Activated naive CD8-positive, alpha-beta T cell treated with anti-CD3 and anti-CD28 coated beads, Interleukin-2, amount 50 U/mL, for 16 hours (primary cell): ENCODE measurements at regions not wholly inside any gene's neighbourhood (a gene's known extent, or its start where the extent isn't known, plus 50 kb on each side); places are given as distances from the start of the nearest gene placed in this dataset.
"Not testable (repeated sequence)": the region's sequence is repeated elsewhere in the genome, so short reads cannot be mapped to it uniquely, and the experiment has no call there.

Source experiments
- DNase-seq: peaks from one replicate; pipeline ENCODE4 v3.0.0-alpha.2; 2020; ENCODE audit warnings: low read depth, low spot score

DNA sequence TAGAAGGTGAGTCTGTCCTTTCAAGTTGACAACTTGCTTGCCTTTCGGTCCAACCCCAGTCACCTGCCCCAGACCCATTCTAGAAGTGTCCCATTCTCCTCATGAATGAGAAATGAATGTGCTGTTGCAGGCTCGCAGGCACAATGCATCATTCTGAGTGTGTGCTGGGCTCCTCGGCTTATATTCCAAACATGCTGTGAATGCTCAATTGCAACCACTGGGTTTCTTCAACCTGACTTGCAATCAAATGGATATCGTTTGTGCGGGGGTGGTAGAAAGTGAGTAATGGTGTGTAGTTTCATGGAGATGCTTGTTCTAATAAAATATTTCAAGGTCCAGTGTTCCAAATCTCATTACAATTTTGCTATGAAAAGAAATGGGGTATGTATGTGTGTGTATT, 256.6 kb upstream of the IL12B start:
- no peak for DNase-seq

DNA sequence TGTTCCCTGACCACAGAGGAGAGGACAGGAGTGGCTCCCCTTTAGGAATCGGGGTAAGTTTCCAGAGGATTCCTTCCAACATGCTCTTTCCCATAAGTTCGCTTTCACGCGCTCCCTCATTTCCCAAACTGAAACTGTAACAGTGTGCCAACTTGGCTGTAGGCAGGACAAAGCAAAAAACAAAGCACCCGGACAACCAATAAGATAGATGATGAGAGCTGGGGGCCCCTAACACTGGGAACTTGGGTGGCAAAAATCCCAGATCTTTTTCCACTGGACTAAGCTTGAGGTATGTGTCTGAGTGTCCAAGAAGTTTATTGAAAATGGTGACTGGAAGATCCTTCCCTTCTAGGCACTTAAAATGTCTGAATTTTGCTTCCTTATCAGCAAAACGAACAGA, 258.7 kb upstream of the IL12B start:
- no peak for DNase-seq

DNA sequence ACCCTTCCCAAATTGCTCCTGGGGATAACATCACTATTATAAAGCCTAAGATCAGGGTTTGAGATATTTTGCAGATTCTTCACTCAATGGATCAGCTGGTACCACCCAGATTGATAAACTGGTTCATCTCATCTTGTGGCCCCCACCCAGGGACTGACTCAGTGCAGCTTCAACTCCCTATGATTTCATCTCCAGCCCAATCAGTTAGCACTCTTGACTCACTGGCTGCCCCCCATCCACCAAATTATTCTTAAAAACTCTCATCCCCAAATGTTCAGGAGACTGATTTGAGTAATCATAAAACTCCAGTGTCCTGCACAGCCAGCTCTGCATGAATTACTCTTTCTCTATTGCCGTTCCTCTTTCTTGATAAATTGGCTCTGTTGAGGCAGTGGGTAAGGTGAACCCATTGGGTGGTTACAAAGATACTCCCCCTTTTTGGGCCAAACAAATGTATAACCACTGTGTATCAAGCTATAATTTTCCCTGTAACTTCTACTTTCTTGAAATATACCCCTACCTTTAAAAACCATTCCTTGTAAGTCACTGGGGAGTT, 263.3 kb upstream of the IL12B start:
- DNase-seq: no peak

DNA sequence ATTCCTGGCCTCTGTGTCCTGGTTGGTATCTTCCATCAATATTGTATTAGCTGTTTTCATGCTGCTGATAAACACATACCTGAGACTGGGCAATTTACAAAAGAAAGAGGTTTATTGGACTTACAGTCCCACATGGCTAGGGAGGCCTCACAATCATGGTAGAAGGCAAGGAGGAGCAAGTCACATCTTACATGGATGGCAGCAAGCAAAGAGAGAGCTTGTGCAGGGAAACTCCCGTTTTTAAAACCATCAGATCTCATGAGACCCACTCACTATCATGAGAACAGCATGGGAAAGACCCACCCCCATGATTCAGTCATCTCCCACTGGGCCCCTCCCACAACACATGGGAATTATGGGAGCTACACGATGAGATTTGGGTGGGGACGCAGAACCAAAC, 265.3 kb upstream of the IL12B start:
- DNase-seq: not testable (repeated sequence)

DNA sequence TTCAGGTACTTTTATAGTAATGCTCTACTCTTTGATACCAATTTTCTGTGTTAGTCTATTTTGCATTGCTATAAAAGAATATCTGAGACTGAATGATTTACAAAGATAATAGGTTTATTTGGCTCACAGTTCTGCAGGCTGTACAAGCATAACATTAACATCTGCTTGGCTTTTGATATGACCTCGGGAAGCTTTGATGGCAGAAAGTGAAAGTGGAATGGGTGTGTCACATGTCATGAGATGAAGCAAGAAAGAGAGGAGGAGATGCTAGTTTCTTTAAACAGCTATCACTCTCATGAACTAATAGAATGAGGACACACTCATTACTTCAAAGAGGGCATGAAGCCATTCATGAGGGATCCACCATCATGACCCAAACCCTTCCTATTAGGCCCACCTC, 270.9 kb upstream of the IL12B start:
- DNase-seq: no peak

DNA sequence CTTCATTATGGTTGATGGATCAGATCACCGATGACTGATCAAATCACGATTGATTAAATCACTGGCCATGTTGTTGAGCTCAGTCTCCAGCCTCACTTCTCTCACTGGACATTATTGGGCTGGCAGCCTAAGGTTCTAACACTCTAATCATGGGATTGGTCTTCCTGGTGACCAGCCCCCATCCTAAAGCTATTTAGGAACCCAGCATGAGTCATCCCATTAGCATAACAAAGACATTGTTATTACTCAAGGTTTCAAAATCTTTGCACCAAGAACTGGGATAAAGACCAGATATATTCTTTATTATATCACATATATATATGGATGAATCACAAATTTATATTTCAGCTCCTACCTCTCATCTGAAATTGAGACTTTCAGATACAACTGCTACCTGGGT, 272.1 kb upstream of the IL12B start:
- DNase-seq: no peak

DNA sequence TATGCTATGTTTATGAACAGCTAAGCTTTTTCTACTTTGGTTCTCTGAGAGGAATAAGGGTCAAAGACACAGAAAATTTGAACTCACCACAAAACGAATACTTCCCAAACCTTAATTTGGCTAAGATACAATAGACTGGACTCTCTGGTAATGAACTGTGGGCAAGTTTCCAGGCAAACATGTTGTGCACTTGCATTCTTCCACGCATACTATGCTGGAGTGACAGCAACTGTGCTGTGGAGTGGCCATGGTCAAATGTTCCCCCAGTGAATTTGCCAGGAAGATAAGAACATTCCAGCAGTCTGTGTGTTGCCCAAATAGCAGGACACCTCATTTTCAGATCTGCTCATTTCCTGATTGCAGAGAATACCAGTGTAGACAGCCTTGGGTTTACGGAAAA, 275.3 kb upstream of the IL12B start:
- DNase-seq: no peak

DNA sequence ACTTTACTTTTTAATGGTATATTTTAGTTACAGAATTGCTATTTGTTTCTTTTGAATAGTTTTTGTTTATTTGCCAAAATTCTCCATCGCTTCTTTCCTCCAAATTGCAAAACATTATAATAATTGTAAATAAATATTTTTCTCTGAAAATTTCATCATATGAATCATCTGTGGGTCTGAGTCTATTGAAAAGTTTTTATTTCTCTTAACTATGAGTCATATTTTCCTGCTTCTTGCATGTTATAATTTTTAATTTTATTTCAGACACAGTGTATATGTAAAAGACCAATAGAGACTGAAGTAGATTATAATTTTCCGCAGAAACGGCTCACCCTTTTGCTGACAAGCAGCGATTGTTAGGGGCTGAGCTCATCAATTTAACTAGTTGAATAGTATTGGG, 279.1 kb upstream of the IL12B start:
- DNase-seq: no peak

DNA sequence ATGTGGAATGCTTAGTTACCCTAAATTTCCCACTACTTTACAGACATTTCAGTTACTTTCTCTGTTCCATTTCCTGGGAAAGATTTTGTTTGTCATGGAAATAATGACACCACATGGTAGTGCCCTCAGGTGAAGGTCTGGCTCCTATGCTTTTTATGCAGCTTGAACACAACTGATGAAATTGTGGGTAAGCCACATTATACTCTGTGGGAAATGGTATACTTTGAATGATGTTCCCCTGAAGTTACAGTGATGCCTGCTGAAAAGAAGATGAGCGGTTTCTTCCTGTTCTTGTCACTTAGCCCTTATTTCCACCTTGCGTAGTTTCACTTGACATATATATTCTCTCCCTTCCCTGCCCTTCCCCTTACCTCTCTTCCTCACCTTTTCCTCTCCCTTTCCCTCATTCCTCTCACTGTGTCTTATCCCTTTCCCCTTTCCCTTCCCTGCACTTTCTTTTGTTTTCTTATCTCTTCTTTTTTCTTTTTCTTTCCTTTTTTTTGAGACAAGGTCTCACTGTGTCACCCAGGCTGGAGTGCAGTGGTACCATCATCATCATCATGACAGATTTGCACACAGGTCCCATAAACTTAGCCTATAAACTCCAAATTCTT, 280.8 kb upstream of the IL12B start:
- no peak for DNase-seq

DNA sequence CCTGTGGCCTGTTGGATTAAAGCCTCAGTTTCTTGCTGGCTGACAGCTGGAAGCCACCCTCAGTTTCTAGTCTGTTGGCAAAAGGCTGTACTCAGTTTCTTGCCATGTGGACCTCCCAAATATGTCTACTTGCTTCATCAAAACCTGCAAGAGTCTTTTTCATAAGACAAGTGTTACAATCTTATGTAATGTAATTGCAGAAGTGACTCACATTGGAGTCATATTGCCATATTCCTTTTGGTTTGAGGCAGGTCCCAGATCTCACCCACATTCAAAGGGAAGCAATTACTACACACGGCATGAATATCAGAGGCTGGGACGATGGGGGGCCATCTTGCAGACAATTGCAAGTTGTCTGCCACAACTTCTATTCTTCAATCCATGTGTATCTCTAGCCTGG, 286.7 kb upstream of the IL12B start:
- no peak for DNase-seq

DNA sequence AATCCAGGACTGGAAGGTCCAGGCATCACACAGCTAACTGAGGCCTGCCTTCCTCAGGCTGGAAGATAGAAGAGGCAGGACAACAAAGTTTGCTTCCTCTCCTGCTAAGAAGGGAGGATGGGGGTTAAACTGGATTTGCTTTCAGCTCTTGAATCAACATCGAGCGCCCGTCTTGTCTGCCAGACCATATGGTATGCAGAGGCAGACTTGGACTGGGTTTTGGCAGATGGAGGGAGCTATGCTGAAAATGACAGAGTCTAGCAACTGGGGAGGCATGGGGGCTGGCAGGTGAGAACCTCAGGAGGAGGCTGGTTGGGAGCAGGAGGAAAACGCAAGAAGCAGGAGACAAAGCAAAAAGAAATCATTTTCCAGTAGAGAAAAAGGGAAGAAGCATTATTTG, 289.5 kb upstream of the IL12B start:
- DNase-seq: no peak

DNA sequence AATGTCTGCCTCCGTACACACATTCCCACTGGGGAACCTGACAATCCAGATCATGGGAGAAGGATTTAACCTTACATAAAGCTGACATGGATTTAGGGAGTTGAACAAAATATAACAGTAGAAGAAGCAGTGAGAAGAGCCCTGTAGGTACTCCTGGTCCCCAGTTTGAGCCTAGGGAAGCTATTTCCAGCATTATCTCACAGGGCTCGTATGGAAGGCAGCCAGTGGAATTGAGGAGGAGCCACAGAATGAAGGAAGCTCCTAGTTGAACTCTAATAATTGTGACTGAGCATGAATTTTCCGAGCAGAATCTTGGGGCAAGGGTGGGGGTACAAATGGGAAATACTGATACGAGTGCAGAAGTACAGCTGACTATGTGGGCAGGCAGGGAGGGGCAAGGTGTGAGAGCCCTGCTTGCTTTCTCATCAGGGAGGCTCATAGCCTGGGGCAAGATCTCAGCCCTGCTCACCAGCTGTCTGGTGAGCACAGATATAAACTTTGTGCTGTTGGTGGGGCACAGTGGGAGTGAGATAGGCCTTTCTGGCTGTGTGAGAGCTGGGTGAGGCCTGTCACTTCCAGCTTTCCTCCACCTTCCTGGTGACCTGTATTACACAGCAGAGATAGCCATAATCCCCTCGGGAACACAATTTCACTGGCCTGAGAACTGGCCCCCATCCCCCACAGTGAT, 290.7 kb upstream of the IL12B start:
- DNase-seq: no peak

DNA sequence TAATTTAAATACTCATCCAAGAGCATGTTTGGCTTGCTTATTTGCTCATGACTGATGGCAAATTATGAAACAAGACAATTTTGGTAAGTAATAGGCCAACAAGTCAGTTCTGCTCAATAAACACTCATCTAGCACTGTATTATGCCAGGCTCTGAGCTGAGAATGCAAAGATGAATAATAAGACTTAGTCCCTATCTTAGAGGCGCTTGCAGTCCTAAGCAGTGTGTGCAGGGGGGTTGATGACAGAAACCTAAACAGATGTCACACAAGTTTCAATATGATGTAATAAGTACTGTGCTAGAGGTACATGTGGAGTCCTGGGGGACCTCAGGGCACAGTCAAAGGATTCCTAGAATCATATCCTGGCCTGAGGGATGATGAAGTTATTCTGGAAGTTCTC, 287.6 kb upstream of the ADRA1B start:
- no peak for DNase-seq

DNA sequence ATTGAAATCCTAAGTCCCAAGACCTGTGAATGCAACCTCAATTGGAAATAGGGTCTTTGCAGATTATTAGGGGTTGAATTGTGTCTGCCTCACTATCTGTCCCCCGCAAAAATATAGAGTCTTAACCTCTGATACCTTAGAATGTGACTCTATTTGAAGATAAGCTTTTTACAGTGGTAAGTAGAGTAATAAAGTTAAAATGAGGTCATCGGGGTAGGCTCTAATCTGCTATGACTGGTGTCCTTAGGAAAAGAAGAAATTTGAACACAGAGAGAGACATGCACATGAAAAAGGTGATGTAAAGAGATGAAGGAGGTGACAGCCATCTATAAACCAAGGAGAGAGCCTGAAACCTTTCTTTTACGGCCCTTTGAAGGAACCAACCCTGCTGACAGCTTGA, 287.1 kb upstream of the ADRA1B start:
- no peak for DNase-seq

DNA sequence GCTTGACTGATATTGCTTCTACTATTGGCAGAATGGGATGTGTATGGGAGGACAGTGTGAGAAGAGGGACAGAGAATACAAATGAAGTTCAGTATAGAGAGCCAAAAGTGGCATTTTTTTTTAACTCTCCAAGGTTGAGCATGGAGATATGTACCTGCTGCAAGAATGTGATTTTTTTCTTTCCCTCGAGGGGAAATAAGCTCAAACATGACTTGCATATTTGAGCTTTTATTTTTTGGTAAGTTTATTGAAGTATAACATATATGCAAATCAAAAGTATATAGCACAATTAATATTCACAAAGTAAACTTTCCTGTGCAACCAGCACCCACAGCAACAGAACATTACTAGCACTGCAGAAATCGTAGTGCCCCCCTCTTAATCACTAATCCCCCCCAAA, 285.7 kb upstream of the ADRA1B start:
- no peak for DNase-seq

DNA sequence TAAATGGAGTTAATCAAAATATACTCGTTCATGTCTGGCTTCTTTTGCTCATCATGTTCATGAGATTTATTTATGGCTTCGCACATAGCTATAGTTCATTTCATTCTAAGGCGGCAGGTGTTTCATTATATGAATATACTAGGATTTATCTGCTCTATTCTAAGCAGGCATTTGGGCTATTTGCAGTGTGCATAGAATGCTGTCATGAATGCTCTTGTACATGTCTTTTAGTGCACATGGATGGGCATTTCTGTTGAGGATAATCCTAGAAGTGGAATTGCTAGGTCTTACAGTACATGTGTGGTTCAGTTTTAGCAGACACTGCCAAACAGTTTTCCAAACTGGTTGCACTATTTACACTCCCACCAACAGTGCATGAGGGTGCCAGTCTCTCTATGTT, 285.3 kb upstream of the ADRA1B start:
- no peak for DNase-seq

DNA sequence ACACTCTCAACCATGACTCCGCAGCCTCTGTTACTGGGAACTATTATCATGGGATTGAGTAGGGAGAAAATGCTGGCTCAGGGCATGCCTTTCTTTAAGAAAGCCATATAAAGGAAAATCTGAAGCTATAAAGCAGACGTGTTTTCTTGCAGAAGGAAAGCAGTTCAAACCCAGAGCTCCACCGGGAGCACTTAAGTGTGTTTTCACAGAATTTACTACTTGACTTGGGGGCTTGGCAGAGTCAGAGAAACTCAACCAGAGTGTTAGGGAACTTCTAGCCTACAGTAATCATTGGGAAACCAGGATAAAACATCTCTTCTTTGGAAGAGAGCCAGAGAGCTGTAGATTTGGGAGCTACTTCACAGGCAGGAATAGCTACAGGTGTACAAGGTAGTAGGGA, 283.4 kb upstream of the ADRA1B start:
- DNase-seq: no peak

DNA sequence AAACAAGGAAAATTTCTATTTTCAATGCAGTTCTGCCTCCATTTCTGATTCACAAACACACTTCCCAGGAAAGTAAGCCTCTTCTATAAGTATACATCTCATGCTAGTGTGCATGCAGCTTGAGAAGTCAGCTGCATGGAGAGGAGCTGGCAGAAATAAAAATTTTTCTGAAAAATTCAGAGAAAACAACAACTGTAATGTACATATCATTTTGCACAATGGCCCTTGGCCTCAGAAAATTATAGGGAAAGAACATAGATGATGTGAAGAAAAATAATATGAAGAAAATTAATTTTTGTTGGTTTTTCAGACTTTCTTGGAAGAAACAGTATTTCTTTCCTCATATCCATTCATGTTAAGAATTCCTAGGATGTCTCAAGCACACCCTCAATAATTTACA, 277.8 kb upstream of the ADRA1B start:
- DNase-seq: no peak

DNA sequence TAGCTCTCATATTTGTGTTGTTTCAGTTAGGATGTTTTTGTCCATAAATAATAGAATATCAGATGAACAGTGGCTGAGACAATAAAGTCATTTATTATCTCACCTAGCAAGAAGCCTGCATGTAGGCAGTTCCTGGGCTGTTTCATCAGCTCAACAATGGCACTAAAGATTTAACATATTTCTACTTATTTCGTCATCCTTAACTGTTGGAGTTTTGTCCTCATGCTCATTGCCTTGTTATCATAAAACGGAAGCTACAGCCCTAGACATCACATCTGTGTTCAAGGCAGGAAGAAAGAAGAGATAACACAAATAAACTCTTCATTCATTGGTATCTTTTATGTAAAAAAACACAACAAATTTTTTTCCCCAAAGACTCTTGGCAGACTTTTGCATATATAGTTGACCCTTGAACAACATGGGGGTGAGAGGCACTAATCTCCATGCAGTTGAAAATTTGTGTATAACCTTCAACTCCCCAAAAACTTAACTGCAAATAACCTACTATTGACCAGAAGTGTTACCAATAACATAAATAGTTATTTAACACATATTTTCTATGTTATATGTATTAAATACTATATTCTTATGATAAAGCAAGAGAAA, 277.2 kb upstream of the ADRA1B start:
- no peak for DNase-seq

DNA sequence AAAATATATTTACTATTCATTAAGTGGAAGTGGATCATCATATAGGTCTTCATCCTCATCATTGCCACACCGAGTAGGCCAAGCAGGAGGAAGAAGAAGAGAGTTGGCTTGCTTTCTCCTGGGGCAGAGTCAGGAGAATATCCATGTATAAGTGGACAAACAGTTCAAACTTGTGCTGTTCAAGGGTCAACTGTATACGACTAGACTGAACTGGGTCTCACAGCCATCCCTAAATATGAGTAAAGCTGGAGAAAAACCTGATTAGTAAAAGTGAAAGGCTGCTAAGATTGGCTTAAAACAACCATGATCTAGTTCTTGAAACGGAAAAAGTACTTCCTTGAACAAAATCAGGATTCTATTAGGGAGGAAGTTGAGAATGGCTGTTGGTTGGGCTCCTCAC, 276.7 kb upstream of the ADRA1B start:
- DNase-seq: no peak

DNA sequence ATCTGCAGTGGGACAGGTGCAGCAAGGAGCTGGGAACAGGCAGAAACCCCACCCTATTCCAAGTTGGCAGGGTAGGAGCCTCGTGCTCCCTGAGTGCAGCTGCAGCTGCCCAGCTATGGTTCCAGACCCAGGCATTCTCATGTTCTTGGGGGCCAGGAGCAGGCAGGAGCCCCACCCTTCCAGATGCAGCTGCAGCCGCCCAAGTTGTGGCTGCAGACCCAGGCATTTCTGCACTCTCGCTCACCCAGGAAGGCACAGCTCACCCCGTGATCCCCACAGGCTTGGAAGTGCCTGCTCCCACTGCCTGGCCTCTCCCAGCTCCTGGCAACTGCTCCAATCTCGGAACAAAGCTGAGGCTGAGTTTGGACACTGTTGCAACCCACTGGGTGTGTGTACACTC, 275.8 kb upstream of the ADRA1B start:
- no peak for DNase-seq

DNA sequence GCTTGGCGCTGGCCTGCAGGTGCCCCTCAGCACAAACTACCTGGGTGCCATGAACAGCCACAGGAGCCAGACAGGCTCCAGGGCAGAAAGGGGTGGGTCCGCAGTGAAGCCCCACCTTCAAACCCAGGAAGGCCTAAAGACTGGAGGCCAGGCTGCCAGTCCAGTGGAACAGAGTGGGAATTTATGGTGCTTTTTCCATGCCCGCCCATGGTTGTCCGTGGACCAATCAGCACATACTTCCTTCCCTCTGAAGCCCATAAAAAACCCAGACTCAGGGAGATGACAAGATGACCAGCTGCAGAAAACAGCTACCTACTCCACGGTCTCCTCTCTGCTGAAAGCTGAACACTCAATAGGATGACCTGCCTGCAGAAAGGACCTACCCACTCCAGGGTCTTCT, 275.4 kb upstream of the ADRA1B start:
- no peak for DNase-seq

DNA sequence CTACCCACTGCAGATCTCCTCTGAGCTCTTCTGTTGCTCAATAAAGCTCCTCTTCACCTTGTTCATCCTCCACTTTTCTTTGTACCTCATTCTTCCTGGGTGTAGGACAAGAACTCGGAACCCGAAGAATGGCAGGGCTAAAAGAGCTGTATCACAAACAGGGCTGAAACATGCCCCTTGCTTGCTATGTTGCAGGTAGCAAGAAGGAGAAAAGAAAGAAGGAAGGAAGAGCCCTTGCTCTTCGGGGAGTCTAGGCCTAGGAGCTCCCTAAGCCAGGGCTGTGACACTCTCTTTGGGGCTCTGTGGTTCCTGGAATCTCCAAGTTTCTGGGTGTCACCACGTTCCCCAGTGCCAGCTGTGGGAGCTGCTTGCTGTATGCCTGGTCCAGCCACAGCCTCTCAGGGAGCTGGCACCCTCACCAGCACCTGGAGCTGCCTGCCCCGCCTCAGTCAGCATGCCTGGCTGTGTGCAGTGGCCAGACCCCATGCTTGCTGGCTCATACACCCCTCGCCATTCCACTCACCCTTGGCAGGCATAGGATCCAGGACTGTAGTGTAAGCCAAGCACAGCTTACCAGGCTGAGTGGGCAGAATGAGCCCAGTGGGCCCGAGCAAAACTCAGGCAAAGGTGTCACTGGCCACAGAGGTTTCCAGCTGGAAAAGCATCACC, 274.8 kb upstream of the ADRA1B start:
- DNase-seq: no peak
